ENCODE measurements at regions not wholly inside any gene's neighbourhood (a gene's known extent, or its start where the extent isn't known, plus 50 kb on each side); places are given as distances from the start of the nearest gene placed in this dataset.

GRCh38 chr9:36745977-36746376, 173.3 kb downstream of the MELK start (continued):
- no peak for TF ChIP-seq BCLAF1 (IDR thresholded peaks at IDR 0.05)
- no peak for TF ChIP-seq CREB1 (IDR thresholded peaks at IDR 0.05)
- no peak for TF ChIP-seq CREB1 (CRISPR knock-in tag; IDR thresholded peaks at IDR 0.05)

- TF ChIP-seq MAFF (IDR thresholded peaks at IDR 0.05; ENCODE audit: low read depth, low read length) (peak; percentile 88), ZBED4 (CRISPR knock-in tag; IDR thresholded peaks at IDR 0.05; ENCODE audit: borderline replicate concordance) (no peak), MAFK (conservative IDR thresholded peaks at IDR 0.05 in 1 of 2, IDR thresholded peaks at IDR 0.05 in 1 of 2; ENCODE audit: low read length in 2 of 2) (peak; percentile 83 to 90)
- H2AFZ ChIP-seq (ENCODE audit: low read length): no peak overlapping the region
- no peak overlapping the region for H3K4me3 ChIP-seq (replicated peaks in 1 of 3; ENCODE audit: insufficient read depth in 1 of 3, low read depth in 2 of 3, low read length in 3 of 3)
- ATAC-seq: no peak
- ChIA-PET CTCF (ENCODE audit: low intra/inter-chr PET ratio, low total read pairs) (no interaction called here), POLR2A (no interaction called here)
- intact Hi-C loops (cut with micrococcal nuclease; ENCODE audit: unreplicated experiment) (no loop called here), in situ Hi-C loops (cut with HindIII; ENCODE audit: extremely low pct_ligation_motif_present, low pct_unique_long_range_greater_than_20kb) (no loop called here)
- H3K27me3 ChIP-seq (ENCODE audit: control insufficient read depth in 1 of 2, insufficient read depth in 2 of 2, low read length in 2 of 2): peaks cover 1 to 13% of the 10 kb centered on the region in 2 experiments
- no peaks in the 10 kb centered on the region for H3K4me1 ChIP-seq (ENCODE audit: insufficient read depth, low read length)
- H3K9me3 ChIP-seq (ENCODE audit: low read length): no peaks in the 10 kb centered on the region
- no peaks in the 10 kb centered on the region for H3K36me3 ChIP-seq (replicated peaks in 1 of 2; ENCODE audit: control insufficient read depth in 1 of 2, insufficient read depth in 2 of 2, low read length in 2 of 2)
- no peak for FAIRE-seq
- WGBS (ENCODE audit: low lambda C conversion rate): 33% methylated on average over 3 of the region's 3 CpGs
- BruUV-seq (replicated peaks): no TSS peak
- H3K9ac ChIP-seq (ENCODE audit: insufficient read depth, low read depth, low read length): no peak overlapping the region
- no peak overlapping the region for H3K27ac ChIP-seq (ENCODE audit: extremely low read length, insufficient read depth, low read length)
- no peaks in the 10 kb centered on the region for H4K20me1 ChIP-seq (ENCODE audit: insufficient read depth, low read length)
- no peak overlapping the region for H3K4me2 ChIP-seq (ENCODE audit: low read depth, low read length)
- no peak for DNase-seq (ENCODE audit: low spot score)
- no peaks in the 10 kb centered on the region for H3K79me2 ChIP-seq (ENCODE audit: insufficient read depth, low read length)
Measured at GRCh38 chr9:36746415-36746814, 173.7 kb downstream of the MELK start.
